PC-3 (cell line): ENCODE measurements at regions not wholly inside any gene's neighbourhood (a gene's known extent, or its start where the extent isn't known, plus 50 kb on each side); places are given as distances from the start of the nearest gene placed in this dataset.
"Not testable (repeated sequence)": the region's sequence is repeated elsewhere in the genome, so short reads cannot be mapped to it uniquely, and the experiment has no call there.

Experiments
- CTCF ChIP-seq: fragments of 300-600 bp; sonication (generic); conservative IDR thresholded peaks from 2 replicates; pipeline ENCODE4 v1.5.1; 2017; ENCODE audit warnings: antibody characterized with exemption, low read depth, mild to moderate bottlenecking, low read length
- EZH2 ChIP-seq: fragments of 300-600 bp; sonication (generic); IDR thresholded peaks from one replicate; pipeline ENCODE4 v1.6.1; 2017; ENCODE audit warnings: antibody characterized with exemption, mild to moderate bottlenecking, low read length; ENCODE audit not compliant: unreplicated experiment
- EZH2phosphoT487 ChIP-seq: fragments of 300-600 bp; sonication (generic); IDR thresholded peaks from 2 replicates; pipeline ENCODE4 v1.6.1; 2018; ENCODE audit warnings: mild to moderate bottlenecking, antibody characterized with exemption, low read length, borderline replicate concordance

DNA sequence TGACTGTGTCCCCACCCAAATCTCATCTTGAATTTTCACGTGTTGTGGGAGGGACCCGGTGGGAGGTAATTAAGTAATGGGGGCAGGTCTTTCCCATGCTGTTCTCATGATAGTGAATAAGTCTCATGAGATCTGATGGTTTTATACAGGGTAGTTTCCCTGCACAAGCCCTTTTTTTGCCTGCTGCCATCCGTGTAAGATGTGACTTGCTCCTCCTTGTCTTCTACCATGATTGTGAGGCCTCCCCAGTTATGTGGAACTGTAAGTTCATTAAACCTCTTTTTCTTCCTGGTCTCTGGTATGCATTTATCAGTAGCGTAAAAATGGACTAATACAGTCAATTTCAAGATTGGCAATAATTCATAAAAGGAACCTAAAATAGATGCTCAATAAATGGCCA is 261.0 kb downstream of the ETV1 start:
- TF ChIP-seq CTCF, EZH2, EZH2phosphoT487: not testable (repeated sequence)
